MM.1S (cell line): ENCODE measurements at regions not wholly inside any gene's neighbourhood (a gene's known extent, or its start where the extent isn't known, plus 50 kb on each side); places are given as distances from the start of the nearest gene placed in this dataset.

Experiments
- DNase-seq: peaks from one replicate; pipeline ENCODE4 v3.0.0-alpha.2; 2015
- H2AFZ ChIP-seq: fragments of 300-600 bp; sonication (generic); 2 replicates; pipeline ENCODE4 v1.6.0; 2016; ENCODE audit warnings: antibody characterized with exemption, low read length
- H3F3A ChIP-seq: fragments of 300-600 bp; sonication (generic); 2 replicates; pipeline ENCODE4 v1.6.1; 2016; ENCODE audit warnings: mild to moderate bottlenecking, antibody characterized with exemption, low read length, moderate library complexity, mixed read lengths; ENCODE audit not compliant: insufficient read depth
- H3K27ac ChIP-seq: fragments of 300-600 bp; sonication (generic); 2 replicates; pipeline ENCODE4 v1.5.1; 2016; ENCODE audit warnings: mild to moderate bottlenecking, low read length
- H3K27me3 ChIP-seq: fragments of 300-600 bp; sonication (generic); replicated peaks from 2 replicates; pipeline ENCODE4 v1.6.0; 2016; ENCODE audit warnings: low read length; ENCODE audit not compliant: insufficient read depth
- H3K36me3 ChIP-seq: fragments of 300-600 bp; sonication (generic); replicated peaks from 2 replicates; pipeline ENCODE4 v1.6.1; 2016; ENCODE audit warnings: mild to moderate bottlenecking, low read length, mixed read lengths; ENCODE audit not compliant: insufficient read depth
- H3K4me1 ChIP-seq: fragments of 300-600 bp; sonication (generic); 2 replicates; pipeline ENCODE4 v1.6.1; 2016; ENCODE audit warnings: low read length, mixed read lengths
- H3K4me2 ChIP-seq: fragments of 300-600 bp; sonication (generic); 2 replicates; pipeline ENCODE4 v1.6.0; 2016; ENCODE audit warnings: low read depth, low read length
- H3K4me3 ChIP-seq: fragments of 300-600 bp; sonication (generic); 2 replicates; pipeline ENCODE4 v1.5.1; 2016; ENCODE audit warnings: low read length, mixed read lengths
- H3K79me2 ChIP-seq: fragments of 300-600 bp; sonication (generic); 2 replicates; pipeline ENCODE4 v1.6.1; 2016; ENCODE audit warnings: mixed run types, low read length, mixed read lengths
- H3K9ac ChIP-seq: fragments of 300-600 bp; sonication (generic); 2 replicates; pipeline ENCODE4 v1.6.1; 2016; ENCODE audit warnings: low read length, mixed read lengths
- H3K9me2 ChIP-seq: fragments of 300-600 bp; sonication (generic); replicated peaks from 2 replicates; pipeline ENCODE4 v1.6.1; 2016; ENCODE audit warnings: mild to moderate bottlenecking, low read length, mixed read lengths; ENCODE audit not compliant: insufficient read depth
- H3K9me3 ChIP-seq: fragments of 300-600 bp; sonication (generic); replicated peaks from 2 replicates; pipeline ENCODE4 v1.6.1; 2016; ENCODE audit warnings: mild to moderate bottlenecking, low read length, mixed read lengths; ENCODE audit not compliant: insufficient read depth
- H4K20me1 ChIP-seq: fragments of 300-600 bp; sonication (generic); 2 replicates; pipeline ENCODE4 v1.6.1; 2016; ENCODE audit warnings: mild to moderate bottlenecking, low read length, moderate library complexity, mixed read lengths; ENCODE audit not compliant: insufficient read depth
- CTCF ChIP-seq: fragments of 300-600 bp; sonication (generic); IDR thresholded peaks from 2 replicates; pipeline ENCODE4 v1.5.1; 2016; ENCODE audit warnings: antibody characterized with exemption, low read length, mixed read lengths
- EZH2 ChIP-seq: fragments of 300-600 bp; sonication (generic); optimal IDR thresholded peaks from 2 replicates; pipeline ENCODE3; 2017; ENCODE audit warnings: low read depth, mild to moderate bottlenecking, antibody characterized with exemption, low read length, mixed read lengths
- EZH2phosphoT487 ChIP-seq: fragments of 300-600 bp; sonication (generic); IDR thresholded peaks from 2 replicates; pipeline ENCODE4 v1.6.1; 2018; ENCODE audit warnings: antibody characterized with exemption, low read length

- no peaks in the 10 kb centered on the region for H3K27me3 ChIP-seq
- H4K20me1 ChIP-seq = no peaks in the 10 kb centered on the region
- no peaks in the 10 kb centered on the region for H3K36me3 ChIP-seq
- no peak overlapping the region for H3K4me2 ChIP-seq
- H3K4me1 ChIP-seq = no peaks in the 10 kb centered on the region
- no peaks in the 10 kb centered on the region for H3F3A ChIP-seq
- TF ChIP-seq EZH2phosphoT487 = no peak
- TF ChIP-seq CTCF = no peak
- TF ChIP-seq EZH2 = no peak
- H3K4me3 ChIP-seq = no peak overlapping the region
- H3K27ac ChIP-seq = no peak overlapping the region
- H3K9ac ChIP-seq = no peak overlapping the region
- H3K79me2 ChIP-seq = no peaks in the 10 kb centered on the region
- no peak for DNase-seq
- no peak overlapping the region for H2AFZ ChIP-seq
- no peaks in the 10 kb centered on the region for H3K9me2 ChIP-seq
- no peaks in the 10 kb centered on the region for H3K9me3 ChIP-seq
These were observed 392.2 kb upstream of the ANO3 start for GRCh38 chr11:25939691-25940090.

GRCh38 chr11:25941353-25941752, 390.6 kb upstream of the ANO3 start:
- H3K9me3 ChIP-seq = no peaks in the 10 kb centered on the region
- no peaks in the 10 kb centered on the region for H4K20me1 ChIP-seq
- no peak for TF ChIP-seq CTCF
- no peak for TF ChIP-seq EZH2phosphoT487
- no peak for TF ChIP-seq EZH2
- no peak for DNase-seq
- H3K27ac ChIP-seq = no peak overlapping the region
- no peaks in the 10 kb centered on the region for H3K79me2 ChIP-seq
- no peak overlapping the region for H3K4me2 ChIP-seq
- H3K4me1 ChIP-seq = no peaks in the 10 kb centered on the region
- H3K36me3 ChIP-seq = no peaks in the 10 kb centered on the region
- H3K27me3 ChIP-seq = no peaks in the 10 kb centered on the region
- no peak overlapping the region for H3K9ac ChIP-seq
- H3F3A ChIP-seq = no peaks in the 10 kb centered on the region
- no peak overlapping the region for H2AFZ ChIP-seq
- H3K9me2 ChIP-seq = no peaks in the 10 kb centered on the region
- no peak overlapping the region for H3K4me3 ChIP-seq

- no peak overlapping the region for H3K4me3 ChIP-seq
- H3K4me1 ChIP-seq = no peaks in the 10 kb centered on the region
- no peaks in the 10 kb centered on the region for H3K36me3 ChIP-seq
- no peaks in the 10 kb centered on the region for H3K9me3 ChIP-seq
- no peaks in the 10 kb centered on the region for H3K9me2 ChIP-seq
- no peak for TF ChIP-seq CTCF
- TF ChIP-seq EZH2phosphoT487 = no peak
- TF ChIP-seq EZH2 = no peak
- no peaks in the 10 kb centered on the region for H3F3A ChIP-seq
- H3K27me3 ChIP-seq = no peaks in the 10 kb centered on the region
- H3K79me2 ChIP-seq = no peaks in the 10 kb centered on the region
- no peak overlapping the region for H2AFZ ChIP-seq
- H3K27ac ChIP-seq = no peak overlapping the region
- no peaks in the 10 kb centered on the region for H4K20me1 ChIP-seq
- no peak for DNase-seq
- H3K9ac ChIP-seq = no peak overlapping the region
- H3K4me2 ChIP-seq = no peak overlapping the region
These were observed 388.9 kb upstream of the ANO3 start for GRCh38 chr11:25943031-25943430.
